ENCODE measurements at regions not wholly inside any gene's neighbourhood (a gene's known extent, or its start where the extent isn't known, plus 50 kb on each side); places are given as distances from the start of the nearest gene placed in this dataset.

DNA sequence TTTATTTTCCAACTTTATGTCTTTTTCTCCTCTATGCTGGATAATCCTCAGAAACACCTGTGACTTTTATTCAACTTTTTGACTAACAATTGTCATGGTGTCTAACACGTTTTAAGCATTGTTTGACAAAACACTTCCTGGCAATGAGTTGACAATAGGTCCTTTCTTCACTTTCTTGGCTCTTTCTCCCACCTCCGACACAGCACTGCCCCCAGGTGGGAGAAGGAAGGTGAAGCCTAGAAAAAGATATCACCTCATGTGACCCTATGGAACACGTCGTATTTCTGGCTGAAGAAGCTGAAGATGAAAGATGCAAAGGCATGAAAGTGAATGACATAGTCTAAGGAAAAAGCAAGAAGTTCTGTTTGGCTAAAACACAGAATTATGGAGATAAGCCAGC is 430.0 kb downstream of the ETNK1 start:
- Histone ChIP-seq H3K9me3 (ENCODE audit: control insufficient read depth in 2 of 2, low read length in 2 of 2) (no peaks in the 10 kb centered on the region), H3K36me3 (ENCODE audit: control insufficient read depth, insufficient read depth, low read length) (no peaks in the 10 kb centered on the region), H3K4me1 (ENCODE audit: control insufficient read depth, insufficient read depth, low read length, poor library complexity, severe bottlenecking) (no peaks in the 10 kb centered on the region), H3K27me3 (ENCODE audit: control insufficient read depth, insufficient read depth, low read length) (no peaks in the 10 kb centered on the region), H3K27ac (ENCODE audit: insufficient read depth, low read length, poor library complexity, severe bottlenecking) (no peak overlapping the region), H3K4me3 (ENCODE audit: low read depth, low read length) (no peak overlapping the region)
- Mint-ChIP-seq H3K9me3 (peaks cover 0 to 3% (median 0%) of the 10 kb centered on the region in 7 donors), H3K36me3 (no peaks in the 10 kb centered on the region), H3K27ac (no peak overlapping the region), H3K27me3 (no peaks in the 10 kb centered on the region), H3K4me1 (no peaks in the 10 kb centered on the region), H3K4me3 (no peak overlapping the region)
- ATAC-seq (ENCODE audit: low read depth in 2 of 2) (no peak), DNase-seq (no peak)

DNA sequence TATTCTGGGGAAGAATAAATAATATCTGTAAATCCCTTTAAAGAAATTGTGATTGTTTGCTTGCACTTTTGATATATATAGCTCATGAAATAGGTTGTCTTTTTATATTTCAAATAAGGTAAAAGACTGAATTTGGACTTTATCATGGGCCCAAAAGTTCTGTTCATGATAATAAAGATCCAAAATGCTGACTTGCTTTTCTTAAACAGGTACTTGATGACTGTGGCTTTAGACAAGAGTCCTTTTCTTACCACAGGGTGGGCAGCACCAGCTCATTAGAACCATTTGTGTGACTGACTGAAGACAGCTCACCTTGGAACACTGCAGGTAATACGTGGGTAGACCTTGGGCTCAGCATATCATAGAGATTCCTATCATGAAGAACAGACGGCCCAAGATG is 432.6 kb downstream of the ETNK1 start:
- Mint-ChIP-seq H3K27ac (no peak overlapping the region), H3K4me3 (no peak overlapping the region), H3K36me3 (no peaks in the 10 kb centered on the region), H3K4me1 (no peaks in the 10 kb centered on the region), H3K9me3 (peaks cover 0 to 3% (median 0%) of the 10 kb centered on the region in 7 donors), H3K27me3 (peaks cover 5% of the 10 kb centered on the region)
- Histone ChIP-seq H3K27me3 (ENCODE audit: control insufficient read depth, insufficient read depth, low read length) (no peaks in the 10 kb centered on the region), H3K4me1 (ENCODE audit: control insufficient read depth, insufficient read depth, low read length, poor library complexity, severe bottlenecking) (no peaks in the 10 kb centered on the region), H3K27ac (ENCODE audit: insufficient read depth, low read length, poor library complexity, severe bottlenecking) (no peak overlapping the region), H3K36me3 (ENCODE audit: control insufficient read depth, insufficient read depth, low read length) (no peaks in the 10 kb centered on the region), H3K4me3 (ENCODE audit: low read depth, low read length) (no peak overlapping the region), H3K9me3 (ENCODE audit: control insufficient read depth in 2 of 2, low read length in 2 of 2) (no peaks in the 10 kb centered on the region)
- DNase-seq (no peak), ATAC-seq (ENCODE audit: low read depth in 2 of 2) (no peak)

DNA sequence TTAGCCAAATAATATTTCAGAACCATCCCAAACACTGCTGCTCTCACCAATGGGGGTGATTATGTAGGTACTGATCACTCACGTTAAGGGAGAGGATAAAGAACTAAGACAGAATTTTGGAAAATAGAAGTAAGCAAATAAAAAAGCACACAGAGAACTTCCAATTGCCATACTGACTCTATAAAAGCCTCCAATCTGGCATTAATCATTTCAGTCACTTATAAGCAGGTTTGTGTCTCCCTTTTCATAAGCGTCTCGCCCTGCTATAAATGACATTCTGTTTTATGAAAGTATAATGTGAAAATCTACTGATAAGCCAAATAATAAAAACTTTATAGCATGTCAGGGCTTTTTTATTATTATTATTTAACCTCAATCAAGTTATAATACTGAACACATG is 435.2 kb downstream of the ETNK1 start:
- H3K27me3 Mint-ChIP-seq: peaks cover 5% of the 10 kb centered on the region
- no peak for DNase-seq
- no peaks in the 10 kb centered on the region for H3K9me3 ChIP-seq (ENCODE audit: control insufficient read depth in 2 of 2, low read length in 2 of 2)
- H3K27ac Mint-ChIP-seq: no peak overlapping the region
- no peak overlapping the region for H3K4me3 Mint-ChIP-seq
- no peak overlapping the region for H3K27ac ChIP-seq (ENCODE audit: insufficient read depth, low read length, poor library complexity, severe bottlenecking)
- H3K36me3 ChIP-seq (ENCODE audit: control insufficient read depth, insufficient read depth, low read length): no peaks in the 10 kb centered on the region
- no peak for ATAC-seq (ENCODE audit: low read depth in 2 of 2)
- H3K36me3 Mint-ChIP-seq: no peaks in the 10 kb centered on the region
- no peaks in the 10 kb centered on the region for H3K4me1 Mint-ChIP-seq
- no peaks in the 10 kb centered on the region for H3K27me3 ChIP-seq (ENCODE audit: control insufficient read depth, insufficient read depth, low read length)
- peaks cover 0 to 7% (median 0%) of the 10 kb centered on the region in 7 donors for H3K9me3 Mint-ChIP-seq
- no peak overlapping the region for H3K4me3 ChIP-seq (ENCODE audit: low read depth, low read length)
- H3K4me1 ChIP-seq (ENCODE audit: control insufficient read depth, insufficient read depth, low read length, poor library complexity, severe bottlenecking): no peaks in the 10 kb centered on the region

DNA sequence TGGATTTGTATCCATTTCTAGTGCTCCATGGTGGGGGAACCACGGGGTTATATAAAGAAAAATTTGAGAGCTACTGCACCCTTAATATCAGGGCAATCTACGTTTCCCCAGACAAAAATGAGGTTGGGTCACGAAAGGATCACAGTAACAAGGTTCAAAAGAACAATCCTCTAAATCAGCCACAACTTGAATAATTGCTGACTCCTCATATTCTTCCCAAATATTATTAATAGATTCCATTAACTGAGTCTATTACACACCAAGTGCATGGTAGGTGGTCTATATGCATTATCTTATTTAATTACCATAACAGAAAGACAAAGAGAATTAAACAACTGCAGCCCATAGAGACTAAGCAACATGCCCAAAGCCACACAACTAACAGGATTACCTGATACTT is 438.2 kb downstream of the ETNK1 start:
- no peak overlapping the region for H3K27ac ChIP-seq (ENCODE audit: insufficient read depth, low read length, poor library complexity, severe bottlenecking)
- no peaks in the 10 kb centered on the region for H3K9me3 ChIP-seq (ENCODE audit: control insufficient read depth in 2 of 2, low read length in 2 of 2)
- Mint-ChIP-seq H3K36me3 (no peaks in the 10 kb centered on the region), H3K4me3 (no peak overlapping the region), H3K27ac (no peak overlapping the region), H3K9me3 (peaks cover 0 to 7% (median 0%) of the 10 kb centered on the region in 7 donors), H3K4me1 (no peaks in the 10 kb centered on the region), H3K27me3 (peaks cover 5% of the 10 kb centered on the region)
- no peaks in the 10 kb centered on the region for H3K27me3 ChIP-seq (ENCODE audit: control insufficient read depth, insufficient read depth, low read length)
- DNase-seq (no peak), ATAC-seq (ENCODE audit: low read depth in 2 of 2) (no peak)
- no peaks in the 10 kb centered on the region for H3K36me3 ChIP-seq (ENCODE audit: control insufficient read depth, insufficient read depth, low read length)
- no peak overlapping the region for H3K4me3 ChIP-seq (ENCODE audit: low read depth, low read length)
- no peaks in the 10 kb centered on the region for H3K4me1 ChIP-seq (ENCODE audit: control insufficient read depth, insufficient read depth, low read length, poor library complexity, severe bottlenecking)

DNA sequence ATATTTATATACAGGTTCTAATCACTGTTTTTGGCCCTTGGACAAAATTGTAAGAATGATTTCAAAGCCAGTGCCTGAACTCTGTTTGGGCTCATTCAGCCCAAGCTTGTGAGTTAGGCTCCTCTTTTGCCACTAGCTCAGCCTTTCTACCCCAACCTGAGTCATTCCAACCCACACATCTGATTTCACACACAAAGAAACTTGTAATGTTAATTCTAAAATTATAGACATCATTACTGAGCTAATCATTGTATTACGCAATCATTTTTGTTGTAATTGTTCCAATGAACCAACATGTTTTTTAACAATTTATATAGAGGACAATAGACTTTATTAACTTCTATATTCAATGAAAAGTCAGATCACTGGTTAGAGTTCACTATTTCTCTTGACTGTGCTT is 441.1 kb downstream of the ETNK1 start:
- DNase-seq: no peak
- H3K27ac Mint-ChIP-seq: no peak overlapping the region
- no peaks in the 10 kb centered on the region for H3K27me3 ChIP-seq (ENCODE audit: control insufficient read depth, insufficient read depth, low read length)
- no peak for ATAC-seq (ENCODE audit: low read depth in 2 of 2)
- H3K4me1 ChIP-seq (ENCODE audit: control insufficient read depth, insufficient read depth, low read length, poor library complexity, severe bottlenecking): no peaks in the 10 kb centered on the region
- H3K36me3 Mint-ChIP-seq: no peaks in the 10 kb centered on the region
- H3K27me3 Mint-ChIP-seq: no peaks in the 10 kb centered on the region
- H3K4me3 ChIP-seq (ENCODE audit: low read depth, low read length): no peak overlapping the region
- no peak overlapping the region for H3K27ac ChIP-seq (ENCODE audit: insufficient read depth, low read length, poor library complexity, severe bottlenecking)
- no peaks in the 10 kb centered on the region for H3K36me3 ChIP-seq (ENCODE audit: control insufficient read depth, insufficient read depth, low read length)
- no peaks in the 10 kb centered on the region for H3K9me3 ChIP-seq (ENCODE audit: control insufficient read depth in 2 of 2, low read length in 2 of 2)
- H3K9me3 Mint-ChIP-seq: peaks cover 0 to 8% (median 0%) of the 10 kb centered on the region in 7 donors
- H3K4me3 Mint-ChIP-seq: no peak overlapping the region
- H3K4me1 Mint-ChIP-seq: no peaks in the 10 kb centered on the region

DNA sequence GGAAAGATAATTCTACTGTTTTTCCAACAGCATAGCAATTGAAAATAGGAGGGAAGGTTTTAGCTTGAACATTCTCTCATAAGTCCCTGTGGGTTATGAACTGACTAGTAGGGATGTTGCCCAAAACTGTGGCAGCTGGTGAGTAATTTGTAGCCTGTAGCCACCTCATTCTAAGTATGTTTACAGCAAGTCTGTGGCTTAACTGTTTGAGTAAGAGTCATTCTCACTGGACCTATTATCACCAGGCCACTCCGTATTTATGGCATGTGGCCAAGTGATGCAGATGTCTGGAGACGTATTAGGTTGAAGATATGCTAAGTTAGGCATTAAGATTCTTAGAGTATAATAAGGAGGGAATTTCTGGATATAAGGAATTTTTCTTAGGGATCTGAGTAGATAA is 458.3 kb downstream of the ETNK1 start:
- H3K9me3 ChIP-seq (ENCODE audit: control insufficient read depth in 2 of 2, low read length in 2 of 2): no peaks in the 10 kb centered on the region
- H3K4me1 Mint-ChIP-seq: peaks cover 0 to 6% (median 0%) of the 10 kb centered on the region in 4 donors
- no peak for ATAC-seq (ENCODE audit: low read depth in 2 of 2)

DNA sequence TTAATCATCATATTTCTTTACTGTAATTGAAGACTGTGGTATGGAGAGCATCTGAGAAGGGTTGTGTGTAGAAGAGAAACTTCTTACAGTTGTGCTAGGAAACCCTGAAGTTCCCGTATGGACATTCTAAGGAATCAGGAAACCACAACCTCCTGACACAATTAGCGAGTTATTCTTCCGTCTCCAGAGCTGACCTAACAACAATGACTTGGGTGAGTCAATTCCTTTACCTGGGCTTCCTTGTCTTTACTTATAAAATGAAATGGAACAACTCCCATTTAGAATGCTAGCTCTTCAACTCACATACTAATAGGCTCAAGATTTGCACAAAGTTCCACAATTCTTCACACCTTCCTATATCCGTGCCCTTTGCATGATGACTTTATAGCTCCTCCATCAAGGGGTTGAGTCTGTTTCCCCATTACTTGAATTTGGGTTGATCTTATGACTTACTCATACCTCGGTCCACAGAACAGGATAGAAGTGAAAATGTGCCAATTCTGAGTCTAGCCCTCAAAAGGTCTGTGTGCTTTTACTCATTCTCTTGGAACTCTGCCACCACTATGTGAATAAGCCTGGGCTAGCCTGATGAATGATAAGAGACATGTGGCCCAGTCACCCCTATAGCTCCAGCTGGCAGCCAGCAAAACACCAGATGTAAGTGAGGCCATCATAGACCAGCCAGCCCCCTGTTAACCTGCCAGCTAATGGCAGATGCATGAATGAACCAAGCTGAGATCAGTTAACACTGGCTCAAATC is 459.4 kb downstream of the ETNK1 start:
- H3K36me3 Mint-ChIP-seq: no peaks in the 10 kb centered on the region
- no peaks in the 10 kb centered on the region for H3K4me1 ChIP-seq (ENCODE audit: control insufficient read depth, insufficient read depth, low read length, poor library complexity, severe bottlenecking)
- H3K27me3 ChIP-seq (ENCODE audit: control insufficient read depth, insufficient read depth, low read length): no peaks in the 10 kb centered on the region
- peaks cover 0 to 6% (median 0%) of the 10 kb centered on the region in 4 donors for H3K4me1 Mint-ChIP-seq
- no peaks in the 10 kb centered on the region for H3K27me3 Mint-ChIP-seq
- H3K4me3 Mint-ChIP-seq: no peak overlapping the region
- ATAC-seq (ENCODE audit: low read depth in 2 of 2) (no peak), DNase-seq (no peak)
- H3K36me3 ChIP-seq (ENCODE audit: control insufficient read depth, insufficient read depth, low read length): no peaks in the 10 kb centered on the region
- no peaks in the 10 kb centered on the region for H3K9me3 ChIP-seq (ENCODE audit: control insufficient read depth in 2 of 2, low read length in 2 of 2)
- H3K27ac ChIP-seq (ENCODE audit: insufficient read depth, low read length, poor library complexity, severe bottlenecking): no peak overlapping the region
- H3K4me3 ChIP-seq (ENCODE audit: low read depth, low read length): no peak overlapping the region
- H3K27ac Mint-ChIP-seq: no peak overlapping the region
- H3K9me3 Mint-ChIP-seq: peaks cover 0 to 5% (median 1%) of the 10 kb centered on the region in 7 donors

More for the DNA sequence above, 458.3 kb downstream of the ETNK1 start:
- H3K36me3 Mint-ChIP-seq: no peaks in the 10 kb centered on the region
- no peaks in the 10 kb centered on the region for H3K27me3 Mint-ChIP-seq
- no peak for DNase-seq
- H3K27ac Mint-ChIP-seq: no peak overlapping the region
- Histone ChIP-seq H3K27me3 (ENCODE audit: control insufficient read depth, insufficient read depth, low read length) (no peaks in the 10 kb centered on the region), H3K27ac (ENCODE audit: insufficient read depth, low read length, poor library complexity, severe bottlenecking) (no peak overlapping the region), H3K4me1 (ENCODE audit: control insufficient read depth, insufficient read depth, low read length, poor library complexity, severe bottlenecking) (no peaks in the 10 kb centered on the region), H3K36me3 (ENCODE audit: control insufficient read depth, insufficient read depth, low read length) (no peaks in the 10 kb centered on the region), H3K4me3 (ENCODE audit: low read depth, low read length) (no peak overlapping the region)
- peaks cover 0 to 3% (median under 1%) of the 10 kb centered on the region in 7 donors for H3K9me3 Mint-ChIP-seq
- no peak overlapping the region for H3K4me3 Mint-ChIP-seq

DNA sequence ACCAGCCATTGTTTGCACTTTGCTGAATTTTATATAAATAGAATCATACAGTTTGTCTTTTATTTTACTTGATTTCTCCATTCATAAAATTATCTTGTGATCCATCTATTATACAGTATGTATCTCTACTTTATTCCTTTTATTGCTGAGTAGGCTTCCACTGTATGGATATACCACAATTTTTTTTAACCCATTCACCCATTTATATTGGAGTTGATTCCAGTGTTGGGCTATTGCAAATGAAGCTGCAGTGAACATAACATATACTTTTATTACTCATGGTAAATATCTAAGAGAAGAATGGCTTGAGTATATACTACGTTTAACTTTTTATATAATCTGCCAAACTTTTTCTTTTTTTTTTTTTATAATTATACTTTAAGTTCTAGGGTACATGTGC is 463.6 kb downstream of the ETNK1 start:
- Mint-ChIP-seq H3K36me3 (no peaks in the 10 kb centered on the region), H3K4me1 (no peaks in the 10 kb centered on the region), H3K27ac (no peak overlapping the region), H3K27me3 (no peaks in the 10 kb centered on the region), H3K9me3 (peaks cover 0 to 20% (median 3%) of the 10 kb centered on the region in 7 donors), H3K4me3 (no peak overlapping the region)
- DNase-seq: no peak
- H3K4me3 ChIP-seq (ENCODE audit: low read depth, low read length): no peak overlapping the region
- no peaks in the 10 kb centered on the region for H3K9me3 ChIP-seq (ENCODE audit: control insufficient read depth in 2 of 2, low read length in 2 of 2)
- ATAC-seq (ENCODE audit: low read depth in 2 of 2): no peak
- no peaks in the 10 kb centered on the region for H3K36me3 ChIP-seq (ENCODE audit: control insufficient read depth, insufficient read depth, low read length)
- no peaks in the 10 kb centered on the region for H3K27me3 ChIP-seq (ENCODE audit: control insufficient read depth, insufficient read depth, low read length)
- H3K27ac ChIP-seq (ENCODE audit: insufficient read depth, low read length, poor library complexity, severe bottlenecking): no peak overlapping the region
- H3K4me1 ChIP-seq (ENCODE audit: control insufficient read depth, insufficient read depth, low read length, poor library complexity, severe bottlenecking): no peaks in the 10 kb centered on the region

All from CD4-positive, CD25-positive, alpha-beta regulatory T cell (primary cell).